ENCODE measurements at regions not wholly inside any gene's neighbourhood (a gene's known extent, or its start where the extent isn't known, plus 50 kb on each side); places are given as distances from the start of the nearest gene placed in this dataset.

- TF ChIP-seq EZH2phosphoT487 (conservative IDR thresholded peaks at IDR 0.05; ENCODE audit: low read length) = no peak
- TF ChIP-seq, protein P1, sequence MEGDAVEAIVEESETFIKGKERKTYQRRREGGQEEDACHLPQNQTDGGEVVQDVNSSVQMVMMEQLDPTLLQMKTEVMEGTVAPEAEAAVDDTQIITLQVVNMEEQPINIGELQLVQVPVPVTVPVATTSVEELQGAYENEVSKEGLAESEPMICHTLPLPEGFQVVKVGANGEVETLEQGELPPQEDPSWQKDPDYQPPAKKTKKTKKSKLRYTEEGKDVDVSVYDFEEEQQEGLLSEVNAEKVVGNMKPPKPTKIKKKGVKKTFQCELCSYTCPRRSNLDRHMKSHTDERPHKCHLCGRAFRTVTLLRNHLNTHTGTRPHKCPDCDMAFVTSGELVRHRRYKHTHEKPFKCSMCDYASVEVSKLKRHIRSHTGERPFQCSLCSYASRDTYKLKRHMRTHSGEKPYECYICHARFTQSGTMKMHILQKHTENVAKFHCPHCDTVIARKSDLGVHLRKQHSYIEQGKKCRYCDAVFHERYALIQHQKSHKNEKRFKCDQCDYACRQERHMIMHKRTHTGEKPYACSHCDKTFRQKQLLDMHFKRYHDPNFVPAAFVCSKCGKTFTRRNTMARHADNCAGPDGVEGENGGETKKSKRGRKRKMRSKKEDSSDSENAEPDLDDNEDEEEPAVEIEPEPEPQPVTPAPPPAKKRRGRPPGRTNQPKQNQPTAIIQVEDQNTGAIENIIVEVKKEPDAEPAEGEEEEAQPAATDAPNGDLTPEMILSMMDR (IDR thresholded peaks at IDR 0.05; ENCODE audit: insufficient read depth, low read length, poor library complexity, severe bottlenecking) = no peak
- Histone ChIP-seq H3F3A (ENCODE audit: insufficient read depth) (no peaks in the 10 kb centered on the region), H3K27ac (ENCODE audit: low read depth, low read length) (no peak overlapping the region), H3K9me2 (replicated peaks; ENCODE audit: insufficient read depth, low read length) (no peaks in the 10 kb centered on the region), H2AFZ (ENCODE audit: low read depth, low read length, severe bottlenecking) (no peak overlapping the region), H3K4me2 (ENCODE audit: low read depth, low read length, poor library complexity, severe bottlenecking) (no peak overlapping the region), H3K4me3 (ENCODE audit: insufficient read depth, low read length, poor library complexity, severe bottlenecking) (no peak overlapping the region), H3K9ac (ENCODE audit: low read length) (no peak overlapping the region), H3K36me3 (ENCODE audit: low read length) (no peaks in the 10 kb centered on the region), H3K79me2 (ENCODE audit: insufficient read depth, low read length) (no peaks in the 10 kb centered on the region), H4K20me1 (ENCODE audit: low read depth, low read length) (no peaks in the 10 kb centered on the region), H3K27me3 (ENCODE audit: low read length) (no peaks in the 10 kb centered on the region), H3K9me3 (ENCODE audit: insufficient read depth, low read length) (no peaks in the 10 kb centered on the region)
These were observed 172.3 kb downstream of the TRIM27 start for GRCh38 chr6:28751514-28751913.

- Histone ChIP-seq H3K27me3 (ENCODE audit: low read length) (no peaks in the 10 kb centered on the region), H4K20me1 (ENCODE audit: low read depth, low read length) (no peaks in the 10 kb centered on the region), H3K4me2 (ENCODE audit: low read depth, low read length, poor library complexity, severe bottlenecking) (no peak overlapping the region), H2AFZ (ENCODE audit: low read depth, low read length, severe bottlenecking) (no peak overlapping the region), H3F3A (ENCODE audit: insufficient read depth) (no peaks in the 10 kb centered on the region), H3K79me2 (ENCODE audit: insufficient read depth, low read length) (no peaks in the 10 kb centered on the region), H3K9me2 (replicated peaks; ENCODE audit: insufficient read depth, low read length) (no peaks in the 10 kb centered on the region), H3K4me3 (ENCODE audit: insufficient read depth, low read length, poor library complexity, severe bottlenecking) (no peak overlapping the region), H3K9me3 (ENCODE audit: insufficient read depth, low read length) (no peaks in the 10 kb centered on the region), H3K36me3 (ENCODE audit: low read length) (no peaks in the 10 kb centered on the region), H3K9ac (ENCODE audit: low read length) (no peak overlapping the region), H3K27ac (ENCODE audit: low read depth, low read length) (no peak overlapping the region)
- TF ChIP-seq, protein P1 (IDR thresholded peaks at IDR 0.05; ENCODE audit: insufficient read depth, low read length, poor library complexity, severe bottlenecking) = no peak
These were observed 171.8 kb downstream of the TRIM27 start for GRCh38 chr6:28751963-28752350.

- H4K20me1 ChIP-seq (ENCODE audit: low read depth, low read length) = no peaks in the 10 kb centered on the region
- no peak overlapping the region for H2AFZ ChIP-seq (ENCODE audit: low read depth, low read length, severe bottlenecking)
- no peaks in the 10 kb centered on the region for H3K79me2 ChIP-seq (ENCODE audit: insufficient read depth, low read length)
- no peak overlapping the region for H3K4me2 ChIP-seq (ENCODE audit: low read depth, low read length, poor library complexity, severe bottlenecking)
- no peak overlapping the region for H3K27ac ChIP-seq (ENCODE audit: low read depth, low read length)
- TF ChIP-seq, protein P1 (IDR thresholded peaks at IDR 0.05; ENCODE audit: insufficient read depth, low read length, poor library complexity, severe bottlenecking) = no peak
- no peak for TF ChIP-seq EZH2phosphoT487 (conservative IDR thresholded peaks at IDR 0.05; ENCODE audit: low read length)
- H3K9me2 ChIP-seq (replicated peaks; ENCODE audit: insufficient read depth, low read length) = no peaks in the 10 kb centered on the region
- H3K27me3 ChIP-seq (ENCODE audit: low read length) = no peaks in the 10 kb centered on the region
- no peaks in the 10 kb centered on the region for H3K36me3 ChIP-seq (ENCODE audit: low read length)
- no peaks in the 10 kb centered on the region for H3K9me3 ChIP-seq (ENCODE audit: insufficient read depth, low read length)
- H3K4me3 ChIP-seq (ENCODE audit: insufficient read depth, low read length, poor library complexity, severe bottlenecking) = no peak overlapping the region
- H3K9ac ChIP-seq (ENCODE audit: low read length) = no peak overlapping the region
- H3F3A ChIP-seq (ENCODE audit: insufficient read depth) = no peaks in the 10 kb centered on the region
These were observed 166.2 kb downstream of the TRIM27 start for GRCh38 chr6:28757429-28758045.
